HEK293 (cell line): ENCODE measurements at regions not wholly inside any gene's neighbourhood (a gene's known extent, or its start where the extent isn't known, plus 50 kb on each side); places are given as distances from the start of the nearest gene placed in this dataset.

Experiments
- CTCF ChIA-PET: fragments of 350-600 bp; formaldehyde crosslinking; extraction: SDS; loops from one replicate; lab custom pipeline; 2021; ENCODE audit warnings: antibody characterized with exemption; lab: Yijun Ruan, JAX
- POLR2A ChIA-PET: fragments of 300-600 bp; formaldehyde crosslinking; extraction: SDS; loops from one replicate; lab custom pipeline; 2020; ENCODE audit warnings: antibody characterized with exemption, inconsistent platforms; lab: Yijun Ruan, JAX
- H3K27ac ChIP-seq: fragments of 200-500 bp; sonication (Bioruptor generic); 2 replicates; pipeline ENCODE4 v1.5.1; 2014; ENCODE audit warnings: low read depth, low read length, control low read depth, inconsistent platforms; ENCODE audit errors: extremely low read depth
- H3K36me3 ChIP-seq, 2 experiments: fragments of 200-500 bp in 1 of 2; sonication (Bioruptor generic) in 1 of 2; 1 replicate in 1 of 2; 2 replicates in 1 of 2; pipeline ENCODE4 v1.5.1; 2014 to 2017; ENCODE audit warnings: inconsistent platforms in 2 of 2, low read length in 2 of 2; ENCODE audit not compliant: control insufficient read depth in 2 of 2, insufficient read depth in 1 of 2
- H3K4me1 ChIP-seq: fragments of 200-500 bp; sonication (Bioruptor generic); 2 replicates; pipeline ENCODE4 v1.5.1; 2014; ENCODE audit warnings: mild to moderate bottlenecking, low read length, inconsistent platforms; ENCODE audit not compliant: control insufficient read depth, insufficient read depth
- H3K4me3 ChIP-seq: 2 replicates; pipeline ENCODE4 v1.5.1; 2011; ENCODE audit warnings: low read depth, mild to moderate bottlenecking, control low read depth, low read length, moderate library complexity
- H3K9me3 ChIP-seq: fragments of 200-500 bp; sonication (Bioruptor generic); 2 replicates; pipeline ENCODE4 v1.5.1; 2014; ENCODE audit warnings: low read depth, low read length, inconsistent platforms; ENCODE audit not compliant: control insufficient read depth, insufficient read depth
- MZF1 ChIP-seq: fragments of 450-650 bp; formaldehyde crosslinking; IDR thresholded peaks from 2 replicates; pipeline ENCODE4 v1.5.1; 2017; ENCODE audit warnings: missing biosample characterization, missing genetic modification characterization, borderline replicate concordance
- SP7 ChIP-seq: fragments of 450-650 bp; formaldehyde crosslinking; IDR thresholded peaks from 2 replicates; pipeline ENCODE4 v1.5.1; 2016; ENCODE audit warnings: missing biosample characterization, missing genetic modification characterization
- ZBTB17 ChIP-seq: fragments of 450-650 bp; formaldehyde crosslinking; IDR thresholded peaks from 2 replicates; pipeline ENCODE4 v1.5.1; 2016; ENCODE audit warnings: missing biosample characterization, missing genetic modification characterization
- ZBTB21 ChIP-seq: fragments of 450-650 bp; formaldehyde crosslinking; IDR thresholded peaks from 2 replicates; pipeline ENCODE4 v1.5.1; 2017; ENCODE audit warnings: missing biosample characterization, missing genetic modification characterization
- ZEB2 ChIP-seq: fragments of 450-650 bp; formaldehyde crosslinking; IDR thresholded peaks from 2 replicates; pipeline ENCODE4 v1.5.1; 2016; ENCODE audit warnings: missing biosample characterization, missing genetic modification characterization
- ZFP41 ChIP-seq: fragments of 450-650 bp; formaldehyde crosslinking; IDR thresholded peaks from 2 replicates; pipeline ENCODE4 v1.5.1; 2016; ENCODE audit warnings: missing biosample characterization, missing genetic modification characterization, borderline replicate concordance
- ZFP69B ChIP-seq: fragments of 450-650 bp; formaldehyde crosslinking; IDR thresholded peaks from 2 replicates; pipeline ENCODE4 v1.5.1; 2016; ENCODE audit warnings: missing biosample characterization, missing genetic modification characterization
- ZNF19 ChIP-seq: fragments of 450-650 bp; formaldehyde crosslinking; IDR thresholded peaks from 2 replicates; pipeline ENCODE4; 2016; ENCODE audit warnings: missing biosample characterization, missing genetic modification characterization, low read depth
- ZNF211 ChIP-seq: fragments of 450-650 bp; formaldehyde crosslinking; IDR thresholded peaks from 2 replicates; pipeline ENCODE4 v1.5.1; 2016; ENCODE audit warnings: low read depth, missing biosample characterization, missing genetic modification characterization
- ZNF223 ChIP-seq: fragments of 450-650 bp; formaldehyde crosslinking; IDR thresholded peaks from 2 replicates; pipeline ENCODE4 v1.5.1; 2016; ENCODE audit warnings: missing biosample characterization, missing genetic modification characterization
- ZNF23 ChIP-seq: fragments of 450-650 bp; formaldehyde crosslinking; IDR thresholded peaks from 2 replicates; pipeline ENCODE4 v1.5.1; 2016; ENCODE audit warnings: missing biosample characterization, missing genetic modification characterization, borderline replicate concordance
- ZNF274 ChIP-seq, 2 experiments: fragments of 200-500 bp in 1 of 2; fragments of 450-650 bp in 1 of 2; sonication (Bioruptor generic) in 1 of 2; formaldehyde crosslinking in 1 of 2; IDR thresholded peaks; 2 replicates each; pipeline versions ENCODE4 v1.5.1 to v1.6.1; 2014 to 2016; ENCODE audit warnings: borderline replicate concordance in 1 of 2, inconsistent platforms in 1 of 2, low read length in 1 of 2, missing biosample characterization in 1 of 2, missing genetic modification characterization in 1 of 2
- ZNF335 ChIP-seq: fragments of 450-650 bp; formaldehyde crosslinking; conservative IDR thresholded peaks from 2 replicates; pipeline ENCODE4 v1.5.1; 2016; ENCODE audit warnings: missing biosample characterization, missing genetic modification characterization
- ZNF501 ChIP-seq: fragments of 450-650 bp; formaldehyde crosslinking; IDR thresholded peaks from 2 replicates; pipeline ENCODE4 v1.5.1; 2016; ENCODE audit warnings: missing biosample characterization, missing genetic modification characterization
- ZNF514 ChIP-seq: fragments of 450-650 bp; formaldehyde crosslinking; IDR thresholded peaks from 2 replicates; pipeline ENCODE4 v1.5.1; 2016; ENCODE audit warnings: missing biosample characterization, missing genetic modification characterization
- ZNF677 ChIP-seq: fragments of 450-650 bp; IDR thresholded peaks from 2 replicates; pipeline ENCODE4 v1.5.0; 2018; ENCODE audit warnings: missing biosample characterization, mild to moderate bottlenecking, missing genetic modification characterization, moderate library complexity
- ZNF76 ChIP-seq: fragments of 450-650 bp; formaldehyde crosslinking; IDR thresholded peaks from 2 replicates; pipeline ENCODE4; 2016; ENCODE audit warnings: low read depth, missing biosample characterization, missing genetic modification characterization, borderline replicate concordance
- ZNF777 ChIP-seq: fragments of 450-650 bp; formaldehyde crosslinking; IDR thresholded peaks from 2 replicates; pipeline ENCODE4 v1.5.1; 2017; ENCODE audit warnings: missing biosample characterization, missing genetic modification characterization, borderline replicate concordance
- ZXDB ChIP-seq: fragments of 450-650 bp; formaldehyde crosslinking; IDR thresholded peaks from 2 replicates; pipeline ENCODE4 v1.5.1; 2016; ENCODE audit warnings: missing biosample characterization, missing genetic modification characterization
- TF ChIP-seq, protein P1 (sequence below): fragments of 450-650 bp; formaldehyde crosslinking; IDR thresholded peaks from 2 replicates; pipeline ENCODE4 v1.5.1; 2016; ENCODE audit warnings: missing biosample characterization, missing genetic modification characterization
- TF ChIP-seq, protein P2 (sequence below): fragments of 450-650 bp; formaldehyde crosslinking; IDR thresholded peaks from 2 replicates; pipeline ENCODE4 v1.5.1; 2016; ENCODE audit warnings: missing biosample characterization, missing genetic modification characterization
- TF ChIP-seq, protein P3 (sequence below): fragments of 450-650 bp; formaldehyde crosslinking; IDR thresholded peaks from 2 replicates; pipeline ENCODE4; 2016; ENCODE audit warnings: missing biosample characterization, missing genetic modification characterization
- TF ChIP-seq, protein P4 (sequence below): fragments of 450-650 bp; formaldehyde crosslinking; conservative IDR thresholded peaks from 2 replicates; pipeline ENCODE4 v1.5.1; 2016; ENCODE audit warnings: low read depth, missing biosample characterization, missing genetic modification characterization
- TF ChIP-seq, protein P5 (sequence below): fragments of 450-650 bp; formaldehyde crosslinking; IDR thresholded peaks from 2 replicates; pipeline ENCODE4 v1.5.1; 2016; ENCODE audit warnings: missing biosample characterization, missing genetic modification characterization

DNA sequence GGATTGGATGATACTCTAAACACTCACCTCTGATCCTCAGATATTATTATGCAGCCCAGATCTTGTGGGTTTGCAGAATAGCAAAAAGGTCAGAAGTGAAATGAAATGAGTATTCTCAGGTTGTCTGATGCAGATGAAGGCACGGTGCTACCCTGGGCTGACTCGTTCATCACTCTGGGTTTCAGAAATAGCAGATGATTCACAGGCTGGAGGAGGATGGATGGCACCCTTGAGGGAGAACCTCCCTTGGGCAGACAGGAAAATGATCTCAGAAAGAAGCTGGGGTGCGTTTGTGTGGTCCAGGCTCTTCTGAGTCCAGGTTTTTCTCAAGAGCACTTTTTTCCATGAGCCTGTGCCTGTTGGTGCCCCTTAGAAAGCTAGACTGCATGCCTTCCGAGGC, 515.8 kb upstream of the MKI67 start (continued):
- TF ChIP-seq, protein P1, sequence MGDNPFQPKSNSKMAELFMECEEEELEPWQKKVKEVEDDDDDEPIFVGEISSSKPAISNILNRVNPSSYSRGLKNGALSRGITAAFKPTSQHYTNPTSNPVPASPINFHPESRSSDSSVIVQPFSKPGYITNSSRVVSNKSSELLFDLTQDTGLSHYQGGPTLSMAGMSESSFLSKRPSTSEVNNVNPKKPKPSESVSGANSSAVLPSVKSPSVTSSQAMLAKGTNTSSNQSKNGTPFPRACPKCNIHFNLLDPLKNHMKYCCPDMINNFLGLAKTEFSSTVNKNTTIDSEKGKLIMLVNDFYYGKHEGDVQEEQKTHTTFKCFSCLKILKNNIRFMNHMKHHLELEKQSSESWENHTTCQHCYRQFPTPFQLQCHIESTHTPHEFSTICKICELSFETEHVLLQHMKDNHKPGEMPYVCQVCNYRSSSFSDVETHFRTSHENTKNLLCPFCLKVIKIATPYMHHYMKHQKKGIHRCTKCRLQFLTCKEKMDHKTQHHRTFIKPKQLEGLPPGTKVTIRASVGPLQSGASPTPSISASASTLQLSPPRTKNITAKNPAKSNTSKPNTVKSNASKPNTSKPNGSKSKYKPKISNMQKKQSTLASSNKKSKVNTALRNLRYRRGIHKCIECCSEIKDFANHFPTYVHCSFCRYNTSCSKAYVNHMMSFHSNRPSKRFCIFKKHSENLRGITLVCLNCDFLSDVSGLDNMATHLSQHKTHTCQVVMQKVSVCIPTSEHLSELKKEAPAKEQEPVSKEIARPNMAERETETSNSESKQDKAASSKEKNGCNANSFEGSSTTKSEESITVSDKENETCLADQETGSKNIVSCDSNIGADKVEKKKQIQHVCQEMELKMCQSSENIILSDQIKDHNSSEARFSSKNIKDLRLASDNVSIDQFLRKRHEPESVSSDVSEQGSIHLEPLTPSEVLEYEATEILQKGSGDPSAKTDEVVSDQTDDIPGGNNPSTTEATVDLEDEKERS (tag by site-specific recombination), result no peak
- TF ChIP-seq, protein P2, sequence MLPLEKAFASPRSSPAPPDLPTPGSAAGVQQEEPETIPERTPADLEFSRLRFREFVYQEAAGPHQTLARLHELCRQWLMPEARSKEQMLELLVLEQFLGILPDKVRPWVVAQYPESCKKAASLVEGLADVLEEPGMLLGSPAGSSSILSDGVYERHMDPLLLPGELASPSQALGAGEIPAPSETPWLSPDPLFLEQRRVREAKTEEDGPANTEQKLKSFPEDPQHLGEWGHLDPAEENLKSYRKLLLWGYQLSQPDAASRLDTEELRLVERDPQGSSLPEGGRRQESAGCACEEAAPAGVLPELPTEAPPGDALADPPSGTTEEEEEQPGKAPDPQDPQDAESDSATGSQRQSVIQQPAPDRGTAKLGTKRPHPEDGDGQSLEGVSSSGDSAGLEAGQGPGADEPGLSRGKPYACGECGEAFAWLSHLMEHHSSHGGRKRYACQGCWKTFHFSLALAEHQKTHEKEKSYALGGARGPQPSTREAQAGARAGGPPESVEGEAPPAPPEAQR, result no peak
- TF ChIP-seq ZNF274 (IDR thresholded peaks at IDR 0.05; ENCODE audit: low read length) (no peak), ZNF274 (tag by site-specific recombination; IDR thresholded peaks at IDR 0.05; ENCODE audit: borderline replicate concordance) (no peak), ZNF501 (tag by site-specific recombination) (no peak), ZNF677 (tag by site-specific recombination) (no peak), MZF1 (tag by site-specific recombination) (no peak), ZNF335 (no peak)
- TF ChIP-seq, protein P3, sequence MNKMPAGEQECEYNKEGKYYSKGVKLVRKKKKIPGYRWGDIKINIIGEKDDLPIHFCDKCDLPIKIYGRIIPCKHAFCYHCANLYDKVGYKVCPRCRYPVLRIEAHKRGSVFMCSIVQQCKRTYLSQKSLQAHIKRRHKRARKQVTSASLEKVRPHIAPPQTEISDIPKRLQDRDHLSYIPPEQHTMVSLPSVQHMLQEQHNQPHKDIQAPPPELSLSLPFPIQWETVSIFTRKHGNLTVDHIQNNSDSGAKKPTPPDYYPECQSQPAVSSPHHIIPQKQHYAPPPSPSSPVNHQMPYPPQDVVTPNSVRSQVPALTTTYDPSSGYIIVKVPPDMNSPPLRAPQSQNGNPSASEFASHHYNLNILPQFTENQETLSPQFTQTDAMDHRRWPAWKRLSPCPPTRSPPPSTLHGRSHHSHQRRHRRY (tag by site-specific recombination), result no peak
- TF ChIP-seq, all 188 proteins: peak for 0

DNA sequence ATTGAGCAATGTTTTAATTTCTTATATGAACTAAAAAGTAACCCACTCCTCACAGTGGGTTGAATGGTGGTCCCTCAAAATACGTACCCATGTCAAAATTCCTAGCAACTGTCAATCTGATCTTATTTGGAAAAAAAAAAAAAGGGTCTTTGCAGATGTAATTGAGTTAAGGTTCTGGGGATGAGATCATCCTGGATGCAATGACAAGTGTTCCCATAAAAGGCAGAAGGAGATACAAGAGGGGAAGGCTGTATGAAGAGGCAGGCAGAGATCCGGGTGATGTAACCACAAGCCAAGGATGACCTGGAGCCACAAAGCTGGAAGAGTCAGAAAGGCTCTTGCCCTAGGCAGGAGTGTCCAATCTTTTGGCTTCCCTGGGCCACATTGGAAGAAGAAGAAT, 516.3 kb upstream of the MKI67 start:
- no peaks in the 10 kb centered on the region for H3K4me1 ChIP-seq
- ChIA-PET CTCF (interaction anchor here (0.7 to 2.0 kb wide), 4 partner anchors 8 to 279 kb away, joined by 3 to 8 read pairs (median 4); no protein-coding TSS in a partner anchor), POLR2A (no interaction called here)
- no peaks in the 10 kb centered on the region for H3K9me3 ChIP-seq
- H3K4me3 ChIP-seq, result no peak overlapping the region
- no peaks in the 10 kb centered on the region for H3K36me3 ChIP-seq
- no peak overlapping the region for H3K27ac ChIP-seq
- TF ChIP-seq ZNF335, result peak; percentile 59; the same call in 1 of the 2 replicates
- TF ChIP-seq ZFP69B (tag by site-specific recombination), result 0 out of 2 replicates have a peak, but pooled peaks have one; percentile 34
- no peak for TF ChIP-seq ZNF211 (tag by site-specific recombination)
- no peak for TF ChIP-seq ZNF223 (tag by site-specific recombination)
- TF ChIP-seq ZEB2, result peak; percentile 81; the same call in 1 of the 2 replicates
- TF ChIP-seq, protein P4, sequence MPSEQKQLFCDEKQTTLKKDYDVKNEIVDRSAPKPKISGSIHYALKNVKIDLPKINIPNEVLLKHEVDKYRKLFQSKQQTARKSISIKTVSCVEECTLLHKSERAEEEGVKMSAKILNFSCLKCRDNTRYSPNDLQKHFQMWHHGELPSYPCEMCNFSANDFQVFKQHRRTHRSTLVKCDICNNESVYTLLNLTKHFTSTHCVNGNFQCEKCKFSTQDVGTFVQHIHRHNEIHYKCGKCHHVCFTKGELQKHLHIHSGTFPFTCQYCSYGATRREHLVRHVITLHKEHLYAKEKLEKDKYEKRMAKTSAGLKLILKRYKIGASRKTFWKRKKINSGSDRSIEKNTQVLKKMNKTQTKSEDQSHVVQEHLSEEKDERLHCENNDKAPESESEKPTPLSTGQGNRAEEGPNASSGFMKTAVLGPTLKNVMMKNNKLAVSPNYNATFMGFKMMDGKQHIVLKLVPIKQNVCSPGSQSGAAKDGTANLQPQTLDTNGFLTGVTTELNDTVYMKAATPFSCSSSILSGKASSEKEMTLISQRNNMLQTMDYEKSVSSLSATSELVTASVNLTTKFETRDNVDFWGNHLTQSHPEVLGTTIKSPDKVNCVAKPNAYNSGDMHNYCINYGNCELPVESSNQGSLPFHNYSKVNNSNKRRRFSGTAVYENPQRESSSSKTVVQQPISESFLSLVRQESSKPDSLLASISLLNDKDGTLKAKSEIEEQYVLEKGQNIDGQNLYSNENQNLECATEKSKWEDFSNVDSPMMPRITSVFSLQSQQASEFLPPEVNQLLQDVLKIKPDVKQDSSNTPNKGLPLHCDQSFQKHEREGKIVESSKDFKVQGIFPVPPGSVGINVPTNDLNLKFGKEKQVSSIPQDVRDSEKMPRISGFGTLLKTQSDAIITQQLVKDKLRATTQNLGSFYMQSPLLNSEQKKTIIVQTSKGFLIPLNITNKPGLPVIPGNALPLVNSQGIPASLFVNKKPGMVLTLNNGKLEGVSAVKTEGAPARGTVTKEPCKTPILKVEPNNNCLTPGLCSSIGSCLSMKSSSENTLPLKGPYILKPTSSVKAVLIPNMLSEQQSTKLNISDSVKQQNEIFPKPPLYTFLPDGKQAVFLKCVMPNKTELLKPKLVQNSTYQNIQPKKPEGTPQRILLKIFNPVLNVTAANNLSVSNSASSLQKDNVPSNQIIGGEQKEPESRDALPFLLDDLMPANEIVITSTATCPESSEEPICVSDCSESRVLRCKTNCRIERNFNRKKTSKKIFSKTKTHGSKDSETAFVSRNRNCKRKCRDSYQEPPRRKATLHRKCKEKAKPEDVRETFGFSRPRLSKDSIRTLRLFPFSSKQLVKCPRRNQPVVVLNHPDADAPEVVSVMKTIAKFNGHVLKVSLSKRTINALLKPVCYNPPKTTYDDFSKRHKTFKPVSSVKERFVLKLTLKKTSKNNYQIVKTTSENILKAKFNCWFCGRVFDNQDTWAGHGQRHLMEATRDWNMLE (tag by site-specific recombination), result peak; percentile 58
- TF ChIP-seq ZBTB21 (tag by site-specific recombination), result peak; percentile 40; the same call in 1 of the 2 replicates
- TF ChIP-seq ZFP41, result no peak
- no peak for TF ChIP-seq ZNF76 (tag by site-specific recombination)
- TF ChIP-seq ZBTB17 (tag by site-specific recombination), result peak; percentile 55
- TF ChIP-seq ZNF514 (tag by site-specific recombination), result no peak
- TF ChIP-seq, protein P5, sequence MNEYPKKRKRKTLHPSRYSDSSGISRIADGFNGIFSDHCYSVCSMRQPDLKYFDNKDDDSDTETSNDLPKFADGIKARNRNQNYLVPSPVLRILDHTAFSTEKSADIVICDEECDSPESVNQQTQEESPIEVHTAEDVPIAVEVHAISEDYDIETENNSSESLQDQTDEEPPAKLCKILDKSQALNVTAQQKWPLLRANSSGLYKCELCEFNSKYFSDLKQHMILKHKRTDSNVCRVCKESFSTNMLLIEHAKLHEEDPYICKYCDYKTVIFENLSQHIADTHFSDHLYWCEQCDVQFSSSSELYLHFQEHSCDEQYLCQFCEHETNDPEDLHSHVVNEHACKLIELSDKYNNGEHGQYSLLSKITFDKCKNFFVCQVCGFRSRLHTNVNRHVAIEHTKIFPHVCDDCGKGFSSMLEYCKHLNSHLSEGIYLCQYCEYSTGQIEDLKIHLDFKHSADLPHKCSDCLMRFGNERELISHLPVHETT (tag by site-specific recombination), result no peak
- TF ChIP-seq ZNF23 (tag by site-specific recombination), result no peak
- no peak for TF ChIP-seq ZNF19
- no peak for TF ChIP-seq ZNF777
- no peak for TF ChIP-seq ZXDB (tag by site-specific recombination)
- 0 out of 2 replicates have a peak, but pooled peaks have one; percentile 26 for TF ChIP-seq SP7 (tag by site-specific recombination)
